Right lobe of liver (tissue), 4 donors: ENCODE measurements at regions not wholly inside any gene's neighbourhood (a gene's known extent, or its start where the extent isn't known, plus 50 kb on each side); places are given as distances from the start of the nearest gene placed in this dataset.

Experiments used
- POLR2A ChIP-seq: fragments of 450-650 bp; IDR thresholded peaks from one replicate; pipeline ENCODE4 v1.6.1; 2017; ENCODE audit warnings: antibody characterized with exemption, mild to moderate bottlenecking
- TF ChIP-seq, protein P1 (sequence below), 4 donors: fragments of 200-600 bp in 3 of 4; fragments of 450-650 bp in 1 of 4; IDR thresholded peaks; one replicate each; pipeline versions ENCODE4 v1.5.1 to v1.8.0; 2016 to 2022; ENCODE audit warnings: antibody characterized with exemption in 4 of 4, mild to moderate bottlenecking in 2 of 4
- donor health status: DM: no; HTN: no; CAD: no.
- donor health status: DM: no; HTN: no; CAD: no.
- donor health status: DM: no; HTN: yes; CAD: no.

DNA sequence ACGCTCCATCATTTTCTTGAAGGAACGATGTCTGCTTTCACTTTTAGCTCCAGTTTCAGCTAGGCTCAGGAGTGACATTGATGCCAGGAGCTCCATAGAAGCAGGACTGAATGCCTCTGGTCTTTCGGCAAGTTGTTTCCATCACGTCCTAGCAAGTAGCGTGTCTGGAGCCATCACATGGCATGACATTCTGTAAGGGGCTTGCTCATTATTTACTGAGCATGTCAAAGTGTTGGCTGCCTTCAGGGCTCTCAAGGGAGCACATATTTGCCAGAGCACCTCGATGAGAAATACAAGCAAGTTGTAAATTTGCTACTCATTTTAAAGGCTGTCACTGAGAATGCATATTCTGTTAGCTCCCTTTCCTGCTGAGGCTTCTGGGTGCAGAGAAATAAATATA lies 131.0 kb upstream of the ITGB1 start:
- TF ChIP-seq, protein P1, sequence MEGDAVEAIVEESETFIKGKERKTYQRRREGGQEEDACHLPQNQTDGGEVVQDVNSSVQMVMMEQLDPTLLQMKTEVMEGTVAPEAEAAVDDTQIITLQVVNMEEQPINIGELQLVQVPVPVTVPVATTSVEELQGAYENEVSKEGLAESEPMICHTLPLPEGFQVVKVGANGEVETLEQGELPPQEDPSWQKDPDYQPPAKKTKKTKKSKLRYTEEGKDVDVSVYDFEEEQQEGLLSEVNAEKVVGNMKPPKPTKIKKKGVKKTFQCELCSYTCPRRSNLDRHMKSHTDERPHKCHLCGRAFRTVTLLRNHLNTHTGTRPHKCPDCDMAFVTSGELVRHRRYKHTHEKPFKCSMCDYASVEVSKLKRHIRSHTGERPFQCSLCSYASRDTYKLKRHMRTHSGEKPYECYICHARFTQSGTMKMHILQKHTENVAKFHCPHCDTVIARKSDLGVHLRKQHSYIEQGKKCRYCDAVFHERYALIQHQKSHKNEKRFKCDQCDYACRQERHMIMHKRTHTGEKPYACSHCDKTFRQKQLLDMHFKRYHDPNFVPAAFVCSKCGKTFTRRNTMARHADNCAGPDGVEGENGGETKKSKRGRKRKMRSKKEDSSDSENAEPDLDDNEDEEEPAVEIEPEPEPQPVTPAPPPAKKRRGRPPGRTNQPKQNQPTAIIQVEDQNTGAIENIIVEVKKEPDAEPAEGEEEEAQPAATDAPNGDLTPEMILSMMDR (IDR thresholded peaks at IDR 0.05) = no peak
- TF ChIP-seq POLR2A = no peak
